Neural cell (in vitro differentiated cells): ENCODE measurements at regions not wholly inside any gene's neighbourhood (a gene's known extent, or its start where the extent isn't known, plus 50 kb on each side); places are given as distances from the start of the nearest gene placed in this dataset.

Experiments used
- H2AFZ ChIP-seq: fragments of 200-600, 300-800 bp; sonication (generic), shearing (Covaris generic); 2 replicates; pipeline ENCODE4 v1.6.0; 2014; ENCODE audit warnings: low read depth, mild to moderate bottlenecking, antibody characterized with exemption, low read length, moderate library complexity
- H3F3A ChIP-seq: fragments of 200-600 bp; shearing (Covaris generic); 2 replicates; pipeline ENCODE4 v1.6.1; 2016; ENCODE audit warnings: mild to moderate bottlenecking, moderate library complexity, mixed read lengths, antibody characterized with exemption, low read length; ENCODE audit not compliant: insufficient read depth, poor library complexity, severe bottlenecking
- H3K27ac ChIP-seq: fragments of 200-600, 300-800 bp; sonication (generic), shearing (Covaris generic); 2 replicates; pipeline ENCODE4 v1.5.1; 2014; ENCODE audit warnings: mild to moderate bottlenecking, low read length, moderate library complexity
- H3K27me3 ChIP-seq: fragments of 300-800, 200-600 bp; sonication (generic), shearing (Covaris generic); 2 replicates; pipeline ENCODE4 v1.6.0; 2014; ENCODE audit warnings: mild to moderate bottlenecking, low read depth, low read length, moderate library complexity; ENCODE audit not compliant: insufficient read depth
- H3K36me3 ChIP-seq: fragments of 300-800, 200-600 bp; sonication (generic), shearing (Covaris generic); 2 replicates; pipeline ENCODE4 v1.5.1; 2014; ENCODE audit warnings: mild to moderate bottlenecking, antibody characterized with exemption, low read length, moderate library complexity; ENCODE audit not compliant: insufficient read depth
- H3K4me2 ChIP-seq: fragments of 300-800, 200-600 bp; sonication (generic), shearing (Covaris generic); 2 replicates; pipeline ENCODE4 v1.6.0; 2014; ENCODE audit warnings: mild to moderate bottlenecking, low read length
- H3K4me3 ChIP-seq: fragments of 300-800, 200-600 bp; sonication (generic), shearing (Covaris generic); 2 replicates; pipeline ENCODE4 v1.5.1; 2014; ENCODE audit warnings: mild to moderate bottlenecking, low read length, moderate library complexity
- H3K79me2 ChIP-seq: fragments of 200-600 bp; shearing (Covaris generic); replicated peaks from 2 replicates; pipeline ENCODE4 v1.6.0; 2014; ENCODE audit warnings: mild to moderate bottlenecking, low read length, moderate library complexity; ENCODE audit not compliant: insufficient read depth
- H3K9ac ChIP-seq: fragments of 300-800, 200-600 bp; sonication (generic), shearing (Covaris generic); 2 replicates; pipeline ENCODE4 v1.6.1; 2016; ENCODE audit warnings: mild to moderate bottlenecking, low read length, mixed read lengths
- H3K9me2 ChIP-seq: fragments of 200-600 bp; shearing (Covaris generic); 2 replicates; pipeline ENCODE4 v1.6.1; 2016; ENCODE audit warnings: mild to moderate bottlenecking, low read length, mixed read lengths; ENCODE audit not compliant: insufficient read depth
- H3K9me3 ChIP-seq: fragments of 200-600, 300-800 bp; sonication (generic), shearing (Covaris generic); 2 replicates; pipeline ENCODE4 v1.6.1; 2016; ENCODE audit warnings: mild to moderate bottlenecking, mixed run types, low read length, moderate library complexity, mixed read lengths
- H4K20me1 ChIP-seq: fragments of 200-600 bp; shearing (Covaris generic); 2 replicates; pipeline ENCODE4 v1.6.1; 2016; ENCODE audit warnings: mild to moderate bottlenecking, mixed run types; ENCODE audit not compliant: insufficient read depth
- EP300 ChIP-seq: fragments of 450-650 bp; conservative IDR thresholded peaks from 2 replicates; pipeline ENCODE4 v1.6.1; 2014; ENCODE audit warnings: antibody characterized with exemption, mild to moderate bottlenecking, moderate library complexity; ENCODE audit not compliant: poor library complexity, severe bottlenecking
- EZH2 ChIP-seq: fragments of 200-600, 300-800 bp; shearing (Covaris generic), sonication (generic); IDR thresholded peaks from 2 replicates; pipeline ENCODE4 v1.6.1; 2014; ENCODE audit warnings: antibody characterized with exemption, low read length, borderline replicate concordance, mild to moderate bottlenecking; ENCODE audit not compliant: insufficient read depth, poor library complexity, severe bottlenecking
- MXI1 ChIP-seq: fragments of 450-650 bp; conservative IDR thresholded peaks from 2 replicates; pipeline ENCODE4 v1.6.1; 2014; ENCODE audit warnings: antibody characterized with exemption, mild to moderate bottlenecking; ENCODE audit not compliant: poor library complexity, severe bottlenecking
- POLR2AphosphoS5 ChIP-seq: IDR thresholded peaks from 2 replicates; pipeline ENCODE4 v1.6.1; 2012
- RAD21 ChIP-seq: fragments of 450-650 bp; conservative IDR thresholded peaks from 2 replicates; pipeline ENCODE4 v1.6.1; 2014; ENCODE audit warnings: antibody characterized with exemption, mild to moderate bottlenecking, moderate library complexity
- SMC3 ChIP-seq: fragments of 450-650 bp; conservative IDR thresholded peaks from 2 replicates; pipeline ENCODE4 v1.6.1; 2014; ENCODE audit warnings: antibody characterized with exemption, mild to moderate bottlenecking, moderate library complexity; ENCODE audit not compliant: poor library complexity
- TAF1 ChIP-seq: IDR thresholded peaks from 2 replicates; pipeline ENCODE4 v1.6.1; 2012; ENCODE audit warnings: low read depth
- TF ChIP-seq, protein P1 (sequence below): IDR thresholded peaks from 2 replicates; pipeline ENCODE4 v1.6.1; 2012; ENCODE audit warnings: borderline replicate concordance
- TF ChIP-seq, protein P2 (sequence below): fragments of 450-650 bp; IDR thresholded peaks from 2 replicates; pipeline ENCODE4 v1.5.1; 2014; ENCODE audit warnings: antibody characterized with exemption, mild to moderate bottlenecking, moderate library complexity; ENCODE audit not compliant: poor library complexity, severe bottlenecking

DNA sequence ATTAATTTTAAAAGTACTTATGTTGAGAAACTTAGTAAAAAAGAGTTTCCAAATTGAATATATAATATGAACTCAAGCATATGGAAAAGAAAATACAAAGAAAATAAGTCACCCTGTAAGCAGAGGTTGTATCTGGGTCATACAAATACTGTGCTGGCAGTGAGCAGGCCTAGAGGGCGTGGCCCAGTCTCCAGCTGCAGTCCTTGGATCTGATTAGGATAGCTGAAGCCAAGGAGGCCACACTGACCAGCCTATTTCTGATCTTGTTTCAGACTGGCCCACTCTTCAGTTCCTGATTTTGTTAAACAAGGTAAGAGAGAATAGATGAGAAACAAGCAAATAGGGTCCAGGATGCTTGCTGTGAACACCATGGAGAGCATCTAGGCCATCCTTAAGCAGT lies 228.8 kb downstream of the EPM2A start:
- no peak overlapping the region for H3K4me2 ChIP-seq

DNA sequence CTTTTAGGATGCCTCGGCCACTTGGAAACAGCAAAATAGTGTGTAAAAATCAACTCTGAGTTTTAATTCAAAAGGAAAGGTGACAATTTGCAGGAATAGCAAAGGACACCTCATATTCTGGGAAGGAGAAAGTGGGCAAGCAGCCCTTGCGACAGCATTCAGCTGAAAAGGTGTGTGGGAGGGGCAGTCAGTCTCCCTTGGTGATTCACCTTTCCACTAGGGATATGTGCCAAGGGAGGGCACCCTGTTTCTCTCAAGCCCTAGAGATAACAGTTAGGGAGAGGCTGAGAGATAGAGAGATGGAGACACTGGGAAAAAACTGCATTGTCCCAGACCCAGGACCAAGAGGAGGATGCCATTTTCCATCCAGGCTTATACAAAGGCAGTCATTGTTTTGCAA lies 228.1 kb downstream of the EPM2A start:
- no peaks in the 10 kb centered on the region for H3K27me3 ChIP-seq
- no peak for TF ChIP-seq EP300
- TF ChIP-seq MXI1 = no peak
- TF ChIP-seq SMC3 = no peak
- no peak for TF ChIP-seq EZH2
- TF ChIP-seq RAD21 = no peak
- TF ChIP-seq, protein P1, sequence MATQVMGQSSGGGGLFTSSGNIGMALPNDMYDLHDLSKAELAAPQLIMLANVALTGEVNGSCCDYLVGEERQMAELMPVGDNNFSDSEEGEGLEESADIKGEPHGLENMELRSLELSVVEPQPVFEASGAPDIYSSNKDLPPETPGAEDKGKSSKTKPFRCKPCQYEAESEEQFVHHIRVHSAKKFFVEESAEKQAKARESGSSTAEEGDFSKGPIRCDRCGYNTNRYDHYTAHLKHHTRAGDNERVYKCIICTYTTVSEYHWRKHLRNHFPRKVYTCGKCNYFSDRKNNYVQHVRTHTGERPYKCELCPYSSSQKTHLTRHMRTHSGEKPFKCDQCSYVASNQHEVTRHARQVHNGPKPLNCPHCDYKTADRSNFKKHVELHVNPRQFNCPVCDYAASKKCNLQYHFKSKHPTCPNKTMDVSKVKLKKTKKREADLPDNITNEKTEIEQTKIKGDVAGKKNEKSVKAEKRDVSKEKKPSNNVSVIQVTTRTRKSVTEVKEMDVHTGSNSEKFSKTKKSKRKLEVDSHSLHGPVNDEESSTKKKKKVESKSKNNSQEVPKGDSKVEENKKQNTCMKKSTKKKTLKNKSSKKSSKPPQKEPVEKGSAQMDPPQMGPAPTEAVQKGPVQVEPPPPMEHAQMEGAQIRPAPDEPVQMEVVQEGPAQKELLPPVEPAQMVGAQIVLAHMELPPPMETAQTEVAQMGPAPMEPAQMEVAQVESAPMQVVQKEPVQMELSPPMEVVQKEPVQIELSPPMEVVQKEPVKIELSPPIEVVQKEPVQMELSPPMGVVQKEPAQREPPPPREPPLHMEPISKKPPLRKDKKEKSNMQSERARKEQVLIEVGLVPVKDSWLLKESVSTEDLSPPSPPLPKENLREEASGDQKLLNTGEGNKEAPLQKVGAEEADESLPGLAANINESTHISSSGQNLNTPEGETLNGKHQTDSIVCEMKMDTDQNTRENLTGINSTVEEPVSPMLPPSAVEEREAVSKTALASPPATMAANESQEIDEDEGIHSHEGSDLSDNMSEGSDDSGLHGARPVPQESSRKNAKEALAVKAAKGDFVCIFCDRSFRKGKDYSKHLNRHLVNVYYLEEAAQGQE = no peak
- no peak for TF ChIP-seq TAF1
- TF ChIP-seq, protein P2, sequence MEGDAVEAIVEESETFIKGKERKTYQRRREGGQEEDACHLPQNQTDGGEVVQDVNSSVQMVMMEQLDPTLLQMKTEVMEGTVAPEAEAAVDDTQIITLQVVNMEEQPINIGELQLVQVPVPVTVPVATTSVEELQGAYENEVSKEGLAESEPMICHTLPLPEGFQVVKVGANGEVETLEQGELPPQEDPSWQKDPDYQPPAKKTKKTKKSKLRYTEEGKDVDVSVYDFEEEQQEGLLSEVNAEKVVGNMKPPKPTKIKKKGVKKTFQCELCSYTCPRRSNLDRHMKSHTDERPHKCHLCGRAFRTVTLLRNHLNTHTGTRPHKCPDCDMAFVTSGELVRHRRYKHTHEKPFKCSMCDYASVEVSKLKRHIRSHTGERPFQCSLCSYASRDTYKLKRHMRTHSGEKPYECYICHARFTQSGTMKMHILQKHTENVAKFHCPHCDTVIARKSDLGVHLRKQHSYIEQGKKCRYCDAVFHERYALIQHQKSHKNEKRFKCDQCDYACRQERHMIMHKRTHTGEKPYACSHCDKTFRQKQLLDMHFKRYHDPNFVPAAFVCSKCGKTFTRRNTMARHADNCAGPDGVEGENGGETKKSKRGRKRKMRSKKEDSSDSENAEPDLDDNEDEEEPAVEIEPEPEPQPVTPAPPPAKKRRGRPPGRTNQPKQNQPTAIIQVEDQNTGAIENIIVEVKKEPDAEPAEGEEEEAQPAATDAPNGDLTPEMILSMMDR = no peak
- TF ChIP-seq POLR2AphosphoS5 = no peak

More for the DNA sequence above, 228.8 kb downstream of the EPM2A start:
- no peak overlapping the region for H2AFZ ChIP-seq
- no peak overlapping the region for H3K9ac ChIP-seq
- TF ChIP-seq EP300 (no peak), POLR2AphosphoS5 (no peak), SMC3 (no peak), RAD21 (no peak)
- H4K20me1 ChIP-seq = no peaks in the 10 kb centered on the region
- H3K9me2 ChIP-seq = no peaks in the 10 kb centered on the region
- H3K4me3 ChIP-seq = no peak overlapping the region
- no peaks in the 10 kb centered on the region for H3K36me3 ChIP-seq
- no peaks in the 10 kb centered on the region for H3K9me3 ChIP-seq
- H3F3A ChIP-seq = peaks cover 3% of the 10 kb centered on the region
- no peak overlapping the region for H3K27ac ChIP-seq
- H3K27me3 ChIP-seq = no peaks in the 10 kb centered on the region
- H3K79me2 ChIP-seq = no peaks in the 10 kb centered on the region

DNA sequence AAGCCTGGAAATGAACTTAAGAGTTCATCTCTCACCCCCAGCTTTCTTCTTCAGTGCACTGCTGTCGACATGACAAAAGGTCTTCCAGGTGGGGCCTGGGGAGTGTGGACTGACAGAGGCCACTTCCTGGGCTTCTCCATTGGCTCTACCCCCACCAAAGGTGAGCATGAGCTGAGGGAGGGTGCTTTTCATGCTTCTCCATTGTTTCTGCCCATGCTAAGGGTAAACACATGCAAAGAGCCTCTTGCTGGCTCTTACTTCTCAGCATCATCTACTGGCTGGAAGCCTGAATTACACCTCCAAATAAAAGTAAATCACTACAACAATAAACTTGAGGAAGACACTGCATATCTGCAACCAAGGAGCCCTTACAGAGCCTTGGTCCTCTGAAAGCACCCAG lies 227.2 kb downstream of the EPM2A start:
- H4K20me1 ChIP-seq = no peaks in the 10 kb centered on the region
- no peaks in the 10 kb centered on the region for H3K27me3 ChIP-seq
- H3K79me2 ChIP-seq = no peaks in the 10 kb centered on the region
- TF ChIP-seq TAF1 (no peak), POLR2AphosphoS5 (no peak), SMC3 (no peak), EP300 (no peak), MXI1 (no peak), RAD21 (no peak), EZH2 (no peak)
- TF ChIP-seq, protein P2 = no peak
- H3F3A ChIP-seq = peaks cover 3% of the 10 kb centered on the region
- no peaks in the 10 kb centered on the region for H3K9me3 ChIP-seq
- no peak overlapping the region for H3K27ac ChIP-seq
- H3K4me3 ChIP-seq = no peak overlapping the region
- no peak overlapping the region for H3K9ac ChIP-seq
- H3K36me3 ChIP-seq = no peaks in the 10 kb centered on the region
- H2AFZ ChIP-seq = no peak overlapping the region
- H3K9me2 ChIP-seq = no peaks in the 10 kb centered on the region
- H3K4me2 ChIP-seq = no peak overlapping the region

More for the DNA sequence above, 228.1 kb downstream of the EPM2A start:
- Histone ChIP-seq H3K27ac (no peak overlapping the region), H3K4me3 (no peak overlapping the region), H2AFZ (no peak overlapping the region), H4K20me1 (no peaks in the 10 kb centered on the region), H3K79me2 (no peaks in the 10 kb centered on the region), H3K9ac (no peak overlapping the region), H3K4me2 (no peak overlapping the region), H3F3A (peaks cover 3% of the 10 kb centered on the region), H3K36me3 (no peaks in the 10 kb centered on the region), H3K9me3 (no peaks in the 10 kb centered on the region), H3K9me2 (no peaks in the 10 kb centered on the region)
